ENCODE measurements at regions not wholly inside any gene's neighbourhood (a gene's known extent, or its start where the extent isn't known, plus 50 kb on each side); places are given as distances from the start of the nearest gene placed in this dataset.

DNA sequence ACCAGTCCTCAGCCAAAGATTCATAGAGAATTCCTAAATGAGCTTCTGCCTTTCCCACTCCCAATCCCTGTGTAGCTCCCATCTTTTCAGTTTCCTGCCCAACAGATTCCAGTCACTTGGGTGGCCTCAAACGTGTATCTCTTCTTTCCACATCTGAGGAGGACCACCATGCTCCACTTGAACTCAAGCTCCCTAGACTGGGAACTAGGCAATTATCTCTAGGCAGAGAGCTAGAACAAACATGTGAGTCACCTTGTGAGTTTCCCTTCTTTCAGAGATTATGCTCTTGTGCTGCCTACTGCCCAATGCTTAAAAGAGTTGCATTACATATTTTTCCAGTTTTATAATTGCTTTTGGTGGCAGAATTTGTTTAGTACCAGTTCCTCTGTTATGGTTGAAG is 178.0 kb downstream of the MDFIC start:
- no peaks in the 10 kb centered on the region for H3K27me3 Mint-ChIP-seq
- TF ChIP-seq, protein P1, sequence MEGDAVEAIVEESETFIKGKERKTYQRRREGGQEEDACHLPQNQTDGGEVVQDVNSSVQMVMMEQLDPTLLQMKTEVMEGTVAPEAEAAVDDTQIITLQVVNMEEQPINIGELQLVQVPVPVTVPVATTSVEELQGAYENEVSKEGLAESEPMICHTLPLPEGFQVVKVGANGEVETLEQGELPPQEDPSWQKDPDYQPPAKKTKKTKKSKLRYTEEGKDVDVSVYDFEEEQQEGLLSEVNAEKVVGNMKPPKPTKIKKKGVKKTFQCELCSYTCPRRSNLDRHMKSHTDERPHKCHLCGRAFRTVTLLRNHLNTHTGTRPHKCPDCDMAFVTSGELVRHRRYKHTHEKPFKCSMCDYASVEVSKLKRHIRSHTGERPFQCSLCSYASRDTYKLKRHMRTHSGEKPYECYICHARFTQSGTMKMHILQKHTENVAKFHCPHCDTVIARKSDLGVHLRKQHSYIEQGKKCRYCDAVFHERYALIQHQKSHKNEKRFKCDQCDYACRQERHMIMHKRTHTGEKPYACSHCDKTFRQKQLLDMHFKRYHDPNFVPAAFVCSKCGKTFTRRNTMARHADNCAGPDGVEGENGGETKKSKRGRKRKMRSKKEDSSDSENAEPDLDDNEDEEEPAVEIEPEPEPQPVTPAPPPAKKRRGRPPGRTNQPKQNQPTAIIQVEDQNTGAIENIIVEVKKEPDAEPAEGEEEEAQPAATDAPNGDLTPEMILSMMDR (IDR thresholded peaks at IDR 0.05; ENCODE audit: unreplicated experiment), result no peak
- peaks cover 7% of the 10 kb centered on the region for H3K9me3 Mint-ChIP-seq (ENCODE audit: low read depth)
- H3K36me3 Mint-ChIP-seq (ENCODE audit: insufficient read depth), result no peaks in the 10 kb centered on the region
- no peaks in the 10 kb centered on the region for H3K4me1 Mint-ChIP-seq (ENCODE audit: low read depth)
- H3K27ac Mint-ChIP-seq, result no peak overlapping the region
- DNase-seq (ENCODE audit: low spot score, unreplicated experiment), result no peak
- H3K4me3 Mint-ChIP-seq (ENCODE audit: low read depth), result no peak overlapping the region

DNA sequence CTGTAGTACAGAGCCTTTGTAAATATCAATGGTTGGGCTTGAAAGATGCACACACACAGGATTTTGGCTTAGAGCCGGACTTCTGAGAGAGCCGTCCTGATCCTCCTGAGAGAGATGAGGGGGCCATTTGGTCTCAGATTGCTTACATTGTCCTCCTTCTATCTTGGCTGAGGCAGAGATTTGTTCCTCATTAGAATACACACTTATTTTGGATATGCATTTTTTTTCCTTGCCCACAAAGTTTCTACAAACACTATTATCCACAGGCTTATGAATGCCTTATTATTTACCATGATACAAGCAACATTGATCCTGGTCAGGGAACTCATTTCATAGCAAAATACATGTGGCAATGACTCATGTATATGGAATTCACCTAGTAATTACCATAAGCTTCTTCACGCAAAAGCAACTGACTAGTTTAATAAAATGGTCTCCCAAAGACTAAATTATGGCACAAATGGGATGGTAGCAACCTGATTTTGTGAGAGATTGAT is 175.3 kb downstream of the MDFIC start:
- H3K4me1 Mint-ChIP-seq (ENCODE audit: low read depth), result no peaks in the 10 kb centered on the region
- DNase-seq (ENCODE audit: low spot score, unreplicated experiment), result no peak
- H3K27me3 Mint-ChIP-seq, result no peaks in the 10 kb centered on the region
- TF ChIP-seq, protein P1 (IDR thresholded peaks at IDR 0.05; ENCODE audit: unreplicated experiment), result no peak
- no peaks in the 10 kb centered on the region for H3K36me3 Mint-ChIP-seq (ENCODE audit: insufficient read depth)
- peaks cover 7% of the 10 kb centered on the region for H3K9me3 Mint-ChIP-seq (ENCODE audit: low read depth)
- no peak overlapping the region for H3K4me3 Mint-ChIP-seq (ENCODE audit: low read depth)
- no peak overlapping the region for H3K27ac Mint-ChIP-seq

DNA sequence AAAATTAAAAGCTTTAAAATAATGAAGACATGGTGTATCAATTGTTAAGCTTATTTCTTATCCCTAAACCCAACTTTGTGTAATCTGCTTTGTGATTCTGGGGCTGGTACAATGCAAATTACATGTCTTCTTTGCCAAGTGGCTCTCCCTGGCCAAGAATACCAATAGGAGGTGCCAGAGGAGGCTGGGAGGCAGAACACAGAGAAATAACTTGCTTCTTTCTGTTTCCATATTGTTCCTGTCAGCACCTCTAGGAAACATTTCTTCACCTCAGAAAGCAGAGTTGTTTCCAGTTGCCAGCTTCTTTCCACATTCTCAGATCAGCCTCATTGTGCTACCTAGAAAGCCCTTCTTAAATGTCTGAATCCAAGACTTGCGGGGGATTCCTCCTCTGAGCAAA is 174.4 kb downstream of the MDFIC start:
- Mint-ChIP-seq H3K36me3 (ENCODE audit: insufficient read depth) (no peaks in the 10 kb centered on the region), H3K27me3 (no peaks in the 10 kb centered on the region), H3K4me3 (ENCODE audit: low read depth) (no peak overlapping the region), H3K4me1 (ENCODE audit: low read depth) (no peaks in the 10 kb centered on the region), H3K9me3 (ENCODE audit: low read depth) (peaks cover 7% of the 10 kb centered on the region), H3K27ac (no peak overlapping the region)
- DNase-seq (ENCODE audit: low spot score, unreplicated experiment), result no peak
- TF ChIP-seq, protein P1 (IDR thresholded peaks at IDR 0.05; ENCODE audit: unreplicated experiment), result no peak

DNA sequence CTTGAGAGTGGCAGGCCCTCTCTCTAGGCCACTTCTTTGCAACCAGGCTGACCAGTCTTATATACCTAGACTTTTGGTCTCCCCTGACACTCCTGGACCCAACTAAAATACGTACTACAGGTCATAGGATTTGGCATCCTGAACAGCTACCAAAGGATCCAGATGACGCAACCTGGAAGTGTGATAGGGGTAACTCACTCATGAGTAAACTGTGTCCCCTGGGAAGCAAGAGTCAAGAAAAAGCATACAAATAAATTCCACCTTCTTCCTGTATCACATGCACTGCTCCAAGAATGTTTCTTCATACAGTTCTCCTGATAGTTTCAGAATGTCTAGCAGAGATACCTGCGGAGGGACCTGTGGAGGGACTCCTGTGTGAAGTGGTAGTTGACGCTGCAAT is 172.3 kb downstream of the MDFIC start:
- no peak for DNase-seq (ENCODE audit: low spot score, unreplicated experiment)
- Mint-ChIP-seq H3K27ac (no peak overlapping the region), H3K4me3 (ENCODE audit: low read depth) (no peak overlapping the region), H3K27me3 (no peaks in the 10 kb centered on the region), H3K4me1 (ENCODE audit: low read depth) (no peaks in the 10 kb centered on the region), H3K9me3 (ENCODE audit: low read depth) (peaks cover 4% of the 10 kb centered on the region), H3K36me3 (ENCODE audit: insufficient read depth) (no peaks in the 10 kb centered on the region)
- TF ChIP-seq, protein P1 (IDR thresholded peaks at IDR 0.05; ENCODE audit: unreplicated experiment), result no peak

DNA sequence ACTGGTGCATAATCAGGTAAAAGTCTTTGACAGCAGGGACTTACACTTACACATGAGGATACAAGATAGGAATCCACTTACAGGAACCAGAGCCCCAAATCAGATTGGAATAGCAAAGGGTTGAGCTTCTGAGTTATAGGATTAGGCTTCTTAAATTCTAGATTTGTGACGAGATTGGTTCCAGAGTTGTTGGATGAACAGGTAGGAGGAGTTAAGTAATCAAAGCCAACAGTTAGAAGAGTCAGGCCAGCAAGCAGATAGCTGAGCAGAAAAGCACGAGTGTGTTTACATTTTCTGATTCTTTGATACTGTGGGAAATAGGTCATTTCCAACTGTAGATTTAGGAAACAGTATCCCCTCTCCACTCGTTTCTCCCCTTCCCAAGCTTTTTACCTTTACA is 167.0 kb downstream of the MDFIC start:
- TF ChIP-seq, protein P1 (IDR thresholded peaks at IDR 0.05; ENCODE audit: unreplicated experiment), result no peak
- Mint-ChIP-seq H3K9me3 (ENCODE audit: low read depth) (peaks cover under 1% of the 10 kb centered on the region), H3K4me3 (ENCODE audit: low read depth) (no peak overlapping the region), H3K4me1 (ENCODE audit: low read depth) (peaks cover 4% of the 10 kb centered on the region), H3K27me3 (no peaks in the 10 kb centered on the region), H3K36me3 (ENCODE audit: insufficient read depth) (no peaks in the 10 kb centered on the region), H3K27ac (no peak overlapping the region)
- DNase-seq (ENCODE audit: low spot score, unreplicated experiment), result no peak
